PC-3 (cell line): ENCODE measurements at regions not wholly inside any gene's neighbourhood (a gene's known extent, or its start where the extent isn't known, plus 50 kb on each side); places are given as distances from the start of the nearest gene placed in this dataset.

Experiments
- ATAC-seq: fragments of 200-7000 bp; cut with Tn5 transposase; 2 replicates; pipeline ENCODE4 v1.9.1; 2020; ENCODE audit warnings: mild to moderate bottlenecking, moderate library complexity
- BruUV-seq: library from RNA; stranded (reverse); fragments of 400-500 nt; replicated peaks from 2 replicates; lab custom pipeline; 2021; lab: Mats Ljungman, UMichigan
- CTCF ChIA-PET: fragments of 300-600 bp; sonication (Branson Sonifier 250); formaldehyde crosslinking; loops from one replicate; lab custom pipeline; 2022; ENCODE audit warnings: antibody characterized with exemption; lab: Charles Lee
- POLR2A ChIA-PET: fragments of 300-600 bp; sonication (Branson Sonifier 250); formaldehyde crosslinking; loops from one replicate; lab custom pipeline; 2022; ENCODE audit warnings: antibody characterized with exemption; ENCODE audit not compliant: unreplicated experiment; lab: Charles Lee
- DNase-seq: peaks from one replicate; pipeline ENCODE4 v3.0.0-alpha.2; 2015
- H2AFZ ChIP-seq: fragments of 300-600 bp; sonication (generic); 2 replicates; pipeline ENCODE4 v1.6.0; 2016; ENCODE audit warnings: antibody characterized with exemption, low read length
- H3F3A ChIP-seq: fragments of 300-600 bp; sonication (generic); one replicate; pipeline ENCODE4 v1.6.0; 2017; ENCODE audit warnings: antibody characterized with exemption, low read length, control low read depth, mild to moderate bottlenecking; ENCODE audit not compliant: unreplicated experiment
- H3K27ac ChIP-seq: fragments of 300-600 bp; sonication (generic); 2 replicates; pipeline ENCODE4 v1.5.1; 2016; ENCODE audit warnings: mild to moderate bottlenecking, low read length
- H3K27me3 ChIP-seq: fragments of 300-600 bp; sonication (generic); 2 replicates; pipeline ENCODE4 v1.6.1; 2016; ENCODE audit warnings: low read length, mixed read lengths
- H3K36me3 ChIP-seq: fragments of 300-600 bp; sonication (generic); 2 replicates; pipeline ENCODE4 v1.6.1; 2016; ENCODE audit warnings: low read depth, mixed run types, low read length, mixed read lengths
- H3K4me1 ChIP-seq: fragments of 300-600 bp; sonication (generic); 2 replicates; pipeline ENCODE4 v1.5.1; 2016; ENCODE audit warnings: low read length; ENCODE audit not compliant: insufficient read depth
- H3K4me2 ChIP-seq: fragments of 300-600 bp; sonication (generic); 2 replicates; pipeline ENCODE4 v1.6.0; 2016; ENCODE audit warnings: low read length
- H3K4me3 ChIP-seq: fragments of 300-600 bp; sonication (generic); 2 replicates; pipeline ENCODE4 v1.5.1; 2016; ENCODE audit warnings: mild to moderate bottlenecking, low read length, mixed read lengths
- H3K79me2 ChIP-seq: fragments of 300-600 bp; sonication (generic); 2 replicates; pipeline ENCODE4 v1.6.1; 2017; ENCODE audit warnings: low read length, mixed read lengths
- H3K9ac ChIP-seq: fragments of 300-600 bp; sonication (generic); 2 replicates; pipeline ENCODE4 v1.6.0; 2016; ENCODE audit warnings: mild to moderate bottlenecking, low read length
- H3K9me2 ChIP-seq: fragments of 300-600 bp; sonication (generic); replicated peaks from 2 replicates; pipeline ENCODE4 v1.6.1; 2016; ENCODE audit warnings: mixed run types, low read length, mixed read lengths
- H3K9me3 ChIP-seq: fragments of 300-600 bp; sonication (generic); 2 replicates; pipeline ENCODE4 v1.6.1; 2016; ENCODE audit warnings: low read length, mixed read lengths
- H4K20me1 ChIP-seq: fragments of 300-600 bp; sonication (generic); 2 replicates; pipeline ENCODE4 v1.6.1; 2016; ENCODE audit warnings: low read length, mixed read lengths
- CTCF ChIP-seq: fragments of 300-600 bp; sonication (generic); conservative IDR thresholded peaks from 2 replicates; pipeline ENCODE4 v1.5.1; 2017; ENCODE audit warnings: antibody characterized with exemption, low read depth, mild to moderate bottlenecking, low read length
- EZH2 ChIP-seq: fragments of 300-600 bp; sonication (generic); IDR thresholded peaks from one replicate; pipeline ENCODE4 v1.6.1; 2017; ENCODE audit warnings: antibody characterized with exemption, mild to moderate bottlenecking, low read length; ENCODE audit not compliant: unreplicated experiment
- EZH2phosphoT487 ChIP-seq: fragments of 300-600 bp; sonication (generic); IDR thresholded peaks from 2 replicates; pipeline ENCODE4 v1.6.1; 2018; ENCODE audit warnings: mild to moderate bottlenecking, antibody characterized with exemption, low read length, borderline replicate concordance
- intact Hi-C: fragments of 100-400 bp; cut with micrococcal nuclease; formaldehyde crosslinking; loops from 2 replicates; pipeline ENCODE4 v1.9.0; 2023

- DNase-seq (no peak), ATAC-seq (no peak)
- no peaks in the 10 kb centered on the region for H4K20me1 ChIP-seq
- H3K4me1 ChIP-seq = peaks cover 18% of the 10 kb centered on the region
- H3K4me3 ChIP-seq = no peak overlapping the region
- no peak overlapping the region for H3K9ac ChIP-seq
- H2AFZ ChIP-seq = no peak overlapping the region
- no peaks in the 10 kb centered on the region for H3K36me3 ChIP-seq
- TF ChIP-seq EZH2phosphoT487 (no peak), EZH2 (no peak), CTCF (no peak)
- H3K4me2 ChIP-seq = no peak overlapping the region
- H3K9me3 ChIP-seq = no peaks in the 10 kb centered on the region
- H3K9me2 ChIP-seq = no peaks in the 10 kb centered on the region
- no peak overlapping the region for H3K27ac ChIP-seq
- intact Hi-C loops = no loop called here
- H3F3A ChIP-seq = no peaks in the 10 kb centered on the region
- ChIA-PET POLR2A (no interaction called here), CTCF (no interaction called here)
- H3K79me2 ChIP-seq = no peaks in the 10 kb centered on the region
- BruUV-seq = no TSS peak
- no peaks in the 10 kb centered on the region for H3K27me3 ChIP-seq
Measured at GRCh38 chr11:70002433-70002832, 75.7 kb upstream of the ANO1 start.

GRCh38 chr11:70005107-70005818 lies 72.9 kb upstream of the ANO1 start:
- POLR2A ChIA-PET = interaction anchor here (0.6 to 0.7 kb wide), 2 partner anchors 58 to 74 kb away, joined by 3 read pairs; no protein-coding TSS in a partner anchor
- CTCF ChIA-PET = no interaction called here

More at GRCh38 chr11:70005107-70005818, 72.9 kb upstream of the ANO1 start:
- Histone ChIP-seq H3K9me3 (no peaks in the 10 kb centered on the region), H3F3A (no peaks in the 10 kb centered on the region), H3K4me3 (no peak overlapping the region), H3K4me1 (peaks cover 16% of the 10 kb centered on the region), H4K20me1 (no peaks in the 10 kb centered on the region), H3K9ac (no peak overlapping the region), H3K4me2 (peak overlapping the region; percentile 29), H3K9me2 (no peaks in the 10 kb centered on the region), H3K27ac (peak overlapping the region; percentile 34), H3K27me3 (no peaks in the 10 kb centered on the region), H3K36me3 (no peaks in the 10 kb centered on the region), H2AFZ (peak overlapping the region; percentile 40), H3K79me2 (no peaks in the 10 kb centered on the region)
- TF ChIP-seq CTCF = no peak
- no peak for TF ChIP-seq EZH2
- no peak for TF ChIP-seq EZH2phosphoT487
- intact Hi-C loops = no loop called here
- ATAC-seq (peak; percentile 73), DNase-seq (peak; percentile 78)
- no TSS peak for BruUV-seq
